MCF 10A (cell line): ENCODE measurements at regions not wholly inside any gene's neighbourhood (a gene's known extent, or its start where the extent isn't known, plus 50 kb on each side); places are given as distances from the start of the nearest gene placed in this dataset.

Experiments used
- BruUV-seq: library from RNA; stranded (reverse); fragments of 400-500 nt; replicated peaks from 2 replicates; lab custom pipeline; 2021; lab: Mats Ljungman, UMichigan
- CTCF ChIA-PET: fragments of 300-600 bp; sonication (Branson Sonifier 250); formaldehyde crosslinking; extraction: SDS; loops from one replicate; lab custom pipeline; 2021; ENCODE audit warnings: antibody characterized with exemption, inconsistent platforms; lab: Yijun Ruan, JAX
- POLR2A ChIA-PET: fragments of 300-600, 350-650 bp; sonication (Branson Sonifier 250); formaldehyde crosslinking; extraction: SDS; loops from one replicate; lab custom pipeline; 2020; ENCODE audit warnings: antibody characterized with exemption, inconsistent platforms; lab: Yijun Ruan, JAX
- DNase-seq: peaks from one replicate; pipeline ENCODE4 v3.0.0-alpha.2; 2018; ENCODE audit not compliant: unreplicated experiment
- H3K27ac Mint-ChIP-seq: one replicate; pipeline ENCODE4 v1.8.0; 2022; ENCODE audit warnings: mild to moderate bottlenecking, low read depth, mixed read lengths; ENCODE audit not compliant: unreplicated experiment
- H3K27me3 Mint-ChIP-seq: one replicate; pipeline ENCODE4 v1.8.0; 2022; ENCODE audit warnings: mixed read lengths; ENCODE audit not compliant: insufficient read depth, unreplicated experiment
- H3K36me3 Mint-ChIP-seq: one replicate; pipeline ENCODE4 v1.8.0; 2022; ENCODE audit warnings: mild to moderate bottlenecking, moderate library complexity, mixed read lengths; ENCODE audit not compliant: insufficient read depth, unreplicated experiment
- H3K4me1 Mint-ChIP-seq: one replicate; pipeline ENCODE4 v1.8.0; 2022; ENCODE audit warnings: mixed read lengths; ENCODE audit not compliant: insufficient read depth, unreplicated experiment
- H3K4me3 Mint-ChIP-seq: one replicate; pipeline ENCODE4 v1.8.0; 2022; ENCODE audit warnings: mild to moderate bottlenecking, moderate library complexity, mixed read lengths; ENCODE audit not compliant: unreplicated experiment
- H3K9me3 Mint-ChIP-seq: one replicate; pipeline ENCODE4 v1.8.0; 2022; ENCODE audit warnings: mixed read lengths; ENCODE audit not compliant: unreplicated experiment
- CTCF ChIP-seq: fragments of 200-600 bp; IDR thresholded peaks from one replicate; pipeline ENCODE4 v1.8.0; 2022; ENCODE audit warnings: antibody characterized with exemption, mild to moderate bottlenecking; ENCODE audit not compliant: unreplicated experiment
- intact Hi-C: fragments of 100-400 bp; cut with micrococcal nuclease; formaldehyde crosslinking; loops from 2 replicates; pipeline ENCODE4 v1.14.1; 2022

- no peak for DNase-seq
- Mint-ChIP-seq H3K4me3 (no peak overlapping the region), H3K4me1 (no peaks in the 10 kb centered on the region), H3K9me3 (no peaks in the 10 kb centered on the region), H3K36me3 (no peaks in the 10 kb centered on the region), H3K27me3 (peaks cover 80% of the 10 kb centered on the region), H3K27ac (no peak overlapping the region)
- no peak for TF ChIP-seq CTCF
- POLR2A ChIA-PET = no interaction called here
- no TSS peak for BruUV-seq
- CTCF ChIA-PET = interaction anchor here (0.7 to 1.1 kb wide), 2 partner anchors 65 to 119 kb away, joined by 3 read pairs; no protein-coding TSS in a partner anchor
- intact Hi-C loops = no loop called here
These were observed 87.8 kb upstream of the SLC66A3 start for GRCh38 chr2:11067221-11068078.

GRCh38 chr2:11068079-11068741 is 87.1 kb upstream of the SLC66A3 start:
- TF ChIP-seq CTCF = no peak
- ChIA-PET POLR2A (no interaction called here), CTCF (interaction anchor here (1.1 kb wide), 1 partner anchor 64 kb away, joined by 3 read pairs; no protein-coding TSS in a partner anchor)
- Mint-ChIP-seq H3K27ac (no peak overlapping the region), H3K36me3 (no peaks in the 10 kb centered on the region), H3K27me3 (peaks cover 80% of the 10 kb centered on the region), H3K4me3 (no peak overlapping the region), H3K9me3 (no peaks in the 10 kb centered on the region), H3K4me1 (no peaks in the 10 kb centered on the region)
- BruUV-seq = no TSS peak
- no peak for DNase-seq
- intact Hi-C loops = no loop called here

GRCh38 chr2:11068856-11069526 is 86.3 kb upstream of the SLC66A3 start:
- POLR2A ChIA-PET = no interaction called here
- H3K36me3 Mint-ChIP-seq = no peaks in the 10 kb centered on the region
- DNase-seq = no peak
- BruUV-seq = no TSS peak
- no peaks in the 10 kb centered on the region for H3K9me3 Mint-ChIP-seq
- TF ChIP-seq CTCF = no peak
- no peak overlapping the region for H3K4me3 Mint-ChIP-seq
- H3K4me1 Mint-ChIP-seq = no peaks in the 10 kb centered on the region
- H3K27ac Mint-ChIP-seq = no peak overlapping the region
- H3K27me3 Mint-ChIP-seq = peaks cover 75% of the 10 kb centered on the region
- CTCF ChIA-PET = no interaction called here
- intact Hi-C loops = no loop called here

GRCh38 chr2:11069566-11070185 is 85.6 kb upstream of the SLC66A3 start:
- BruUV-seq = no TSS peak
- H3K36me3 Mint-ChIP-seq = no peaks in the 10 kb centered on the region
- CTCF ChIA-PET = no interaction called here
- no peak overlapping the region for H3K27ac Mint-ChIP-seq
- no peak for DNase-seq
- POLR2A ChIA-PET = no interaction called here
- H3K4me1 Mint-ChIP-seq = no peaks in the 10 kb centered on the region
- peaks cover 68% of the 10 kb centered on the region for H3K27me3 Mint-ChIP-seq
- no peak for TF ChIP-seq CTCF
- H3K4me3 Mint-ChIP-seq = no peak overlapping the region
- H3K9me3 Mint-ChIP-seq = no peaks in the 10 kb centered on the region
- intact Hi-C loops = no loop called here
